Tibial nerve (tissue), 3 donors: ENCODE measurements at regions not wholly inside any gene's neighbourhood (a gene's known extent, or its start where the extent isn't known, plus 50 kb on each side); places are given as distances from the start of the nearest gene placed in this dataset.

Experiments
- CTCF ChIP-seq, 5 experiments: fragments of 200-600 bp in 3 of 5; fragments of 450-650 bp in 2 of 5; sonication (generic) in 3 of 5; IDR thresholded peaks; one replicate each; pipeline ENCODE4 v1.5.1; 2016 to 2019; ENCODE audit warnings: antibody characterized with exemption in 5 of 5, mild to moderate bottlenecking in 3 of 5, moderate library complexity in 2 of 5
- POLR2A ChIP-seq, 2 donors: fragments of 450-650 bp; IDR thresholded peaks; one replicate each; pipeline ENCODE4 v1.6.1; 2017; ENCODE audit warnings: antibody characterized with exemption in 2 of 2, mild to moderate bottlenecking in 2 of 2, moderate library complexity in 2 of 2

GRCh38 chr14:37655418-37655817 lies 60.0 kb downstream of the TTC6 start:
- no peak for TF ChIP-seq CTCF (IDR thresholded peaks at IDR 0.05)
- no peak for TF ChIP-seq POLR2A (IDR thresholded peaks at IDR 0.05)
